MM.1S (cell line): ENCODE measurements at regions not wholly inside any gene's neighbourhood (a gene's known extent, or its start where the extent isn't known, plus 50 kb on each side); places are given as distances from the start of the nearest gene placed in this dataset.

Experiments
- CTCF ChIP-seq: fragments of 300-600 bp; sonication (generic); IDR thresholded peaks from 2 replicates; pipeline ENCODE4 v1.5.1; 2016; ENCODE audit warnings: antibody characterized with exemption, low read length, mixed read lengths
- EZH2 ChIP-seq: fragments of 300-600 bp; sonication (generic); optimal IDR thresholded peaks from 2 replicates; pipeline ENCODE3; 2017; ENCODE audit warnings: low read depth, mild to moderate bottlenecking, antibody characterized with exemption, low read length, mixed read lengths

DNA sequence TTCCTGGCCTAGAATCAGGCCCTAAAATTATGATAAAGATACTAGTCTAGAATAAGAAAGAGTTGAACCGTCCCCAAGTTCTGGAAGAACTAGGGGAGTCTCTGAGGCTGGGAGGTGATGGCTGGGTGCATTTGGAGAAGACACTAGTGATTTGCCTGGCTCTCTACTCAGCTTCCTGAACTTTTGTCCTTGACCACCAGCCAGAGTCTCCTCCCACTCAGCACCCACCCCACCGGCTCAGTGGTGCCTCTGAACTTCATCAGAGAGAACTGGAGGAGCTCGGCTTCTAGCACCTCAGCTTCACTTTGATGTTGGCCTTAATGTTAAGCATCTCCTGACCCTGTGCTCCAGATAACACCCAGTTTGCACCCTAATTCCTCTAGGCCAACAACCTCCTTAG, 73.0 kb downstream of the PERP start:
- no peak for TF ChIP-seq CTCF
- no peak for TF ChIP-seq EZH2
